Endothelial cell of umbilical vein (primary cell): ENCODE measurements at regions not wholly inside any gene's neighbourhood (a gene's known extent, or its start where the extent isn't known, plus 50 kb on each side); places are given as distances from the start of the nearest gene placed in this dataset.

ENCODE experiments used
- BruUV-seq: library from RNA; stranded (reverse); fragments of 400-500 nt; replicated peaks from 2 replicates; lab custom pipeline; 2021; lab: Mats Ljungman, UMichigan
- CTCF ChIA-PET: fragments of 300-600, 350-600 bp; sonication (Branson Sonifier 250); formaldehyde crosslinking; loops from one replicate; lab custom pipeline; 2021; ENCODE audit warnings: antibody characterized with exemption, inconsistent platforms; lab: Charles Lee
- POLR2A ChIA-PET: fragments of 300-600, 350-600 bp; sonication (Branson Sonifier 250); formaldehyde crosslinking; loops from one replicate; lab custom pipeline; 2021; ENCODE audit warnings: antibody characterized with exemption, inconsistent platforms; lab: Charles Lee
- DNase-seq: peaks from one replicate; pipeline ENCODE4 v3.0.0-alpha.2; 2011; ENCODE audit warnings: low read depth, low spot score
- FAIRE-seq: peaks from 2 replicates; lab custom pipeline; 2011; peaks lifted over from hg19 to GRCh38; lab: Jason Lieb, UNC
- H2AFZ ChIP-seq: 2 replicates; pipeline ENCODE4 v1.6.0; 2012; ENCODE audit warnings: low read depth, low read length, control low read depth, inconsistent platforms
- H3K27ac ChIP-seq: 2 replicates; pipeline ENCODE4 v1.5.1; 2011; ENCODE audit warnings: low read depth, mild to moderate bottlenecking, control low read depth, low read length, moderate library complexity; ENCODE audit not compliant: insufficient read depth
- H3K27me3 ChIP-seq, 2 experiments: 2 replicates each; pipeline versions ENCODE4 v1.6.0 to v1.6.1; 2011; ENCODE audit warnings: low read length in 2 of 2, mixed read lengths in 1 of 2; ENCODE audit not compliant: control insufficient read depth in 2 of 2, insufficient read depth in 2 of 2
- H3K36me3 ChIP-seq, 2 experiments: 2 replicates in 1 of 2; 3 replicates in 1 of 2; pipeline ENCODE4 v1.5.1; 2011; ENCODE audit warnings: low read length in 2 of 2, mild to moderate bottlenecking in 1 of 2, moderate library complexity in 1 of 2; ENCODE audit not compliant: control insufficient read depth in 2 of 2, insufficient read depth in 2 of 2; ENCODE audit errors: extremely low read depth in 1 of 2
- H3K4me1 ChIP-seq: 3 replicates; pipeline ENCODE4 v1.5.1; 2011; ENCODE audit warnings: mild to moderate bottlenecking, low read length; ENCODE audit not compliant: control insufficient read depth, insufficient read depth; ENCODE audit errors: extremely low read depth
- H3K4me2 ChIP-seq: 2 replicates; pipeline ENCODE4 v1.6.1; 2011; ENCODE audit warnings: low read length, control low read depth, mixed read lengths; ENCODE audit not compliant: insufficient read depth
- H3K4me3 ChIP-seq, 3 experiments: fragments of 200-600 bp in 1 of 3; sonication (generic), shearing (Covaris generic) in 1 of 3; replicated peaks in 1 of 3; 2 replicates each; pipeline ENCODE4 v1.5.1; 2011 to 2016; ENCODE audit warnings: control low read depth in 3 of 3, low read length in 3 of 3, mild to moderate bottlenecking in 2 of 3, inconsistent platforms in 1 of 3, low read depth in 1 of 3, moderate library complexity in 1 of 3; ENCODE audit not compliant: insufficient read depth in 1 of 3
- H3K79me2 ChIP-seq: 2 replicates; pipeline ENCODE4 v1.6.0; 2012; ENCODE audit warnings: low read length, inconsistent platforms; ENCODE audit not compliant: control insufficient read depth, insufficient read depth
- H3K9ac ChIP-seq: replicated peaks from 2 replicates; pipeline ENCODE3; 2011; ENCODE audit warnings: low read length, control low read depth; ENCODE audit not compliant: insufficient read depth; ENCODE audit errors: extremely low read depth
- H3K9me1 ChIP-seq: replicated peaks from 3 replicates; pipeline ENCODE4 v1.6.0; 2011; ENCODE audit warnings: mild to moderate bottlenecking, low read length; ENCODE audit not compliant: control insufficient read depth, insufficient read depth; ENCODE audit errors: extremely low read depth
- H3K9me3 ChIP-seq: replicated peaks from 2 replicates; pipeline ENCODE4 v1.5.1; 2012; ENCODE audit warnings: low read length, inconsistent platforms; ENCODE audit not compliant: control insufficient read depth, insufficient read depth
- H4K20me1 ChIP-seq: replicated peaks from 2 replicates; pipeline ENCODE3; 2011; ENCODE audit warnings: mild to moderate bottlenecking, low read length; ENCODE audit not compliant: control insufficient read depth, insufficient read depth; ENCODE audit errors: extremely low read depth
- CTCF ChIP-seq, 2 donors: IDR thresholded peaks; 1 replicate in 1 of 2; 2 replicates in 1 of 2; pipeline ENCODE4 v1.5.1; 2011; ENCODE audit warnings: low read length in 2 of 2, mild to moderate bottlenecking in 2 of 2, moderate library complexity in 2 of 2, control low read depth in 1 of 2, inconsistent platforms in 1 of 2, low read depth in 1 of 2; ENCODE audit not compliant: insufficient read depth in 1 of 2; ENCODE audit errors: extremely low read depth in 1 of 2
- EZH2 ChIP-seq: IDR thresholded peaks from 2 replicates; pipeline ENCODE4 v1.6.1; 2012; ENCODE audit warnings: borderline replicate concordance, low read depth, mild to moderate bottlenecking, moderate library complexity, low read length, inconsistent platforms; ENCODE audit not compliant: severe bottlenecking
- FOS ChIP-seq: IDR thresholded peaks from 2 replicates; pipeline ENCODE4 v1.6.1; 2011; ENCODE audit warnings: mild to moderate bottlenecking, low read length, moderate library complexity, borderline replicate concordance; ENCODE audit not compliant: insufficient read depth
- GATA2 ChIP-seq: IDR thresholded peaks from 2 replicates; pipeline ENCODE4 v1.7.0; 2011; ENCODE audit warnings: low read depth, mild to moderate bottlenecking, moderate library complexity, mixed read lengths, low read length; ENCODE audit not compliant: insufficient read length, insufficient read depth
- JUN ChIP-seq: IDR thresholded peaks from 2 replicates; pipeline ENCODE4 v1.6.1; 2011; ENCODE audit warnings: borderline replicate concordance, low read depth; ENCODE audit not compliant: insufficient read length, insufficient read depth
- MAX ChIP-seq: IDR thresholded peaks from 2 replicates; pipeline ENCODE4 v1.6.1; 2011; ENCODE audit not compliant: insufficient read depth, insufficient read length
- MYC ChIP-seq: IDR thresholded peaks from one replicate; pipeline ENCODE4 v1.6.1; 2011; ENCODE audit warnings: mild to moderate bottlenecking, low read depth, low read length
- POLR2A ChIP-seq: IDR thresholded peaks from 2 replicates; pipeline ENCODE4 v1.6.1; 2012; ENCODE audit warnings: low read depth, mild to moderate bottlenecking, control low read depth, low read length
- POLR2AphosphoS5 ChIP-seq: IDR thresholded peaks from 2 replicates; pipeline ENCODE4 v1.6.1; 2012; ENCODE audit warnings: low read depth, mild to moderate bottlenecking, control low read depth, low read length, moderate library complexity; ENCODE audit not compliant: insufficient read depth
- dilution Hi-C: fragments of 300-500 bp; cut with MboI; formaldehyde crosslinking; loops from one replicate; pipeline ENCODE4 v1.15.0; 2019; ENCODE audit warnings: low sequenced_read_pairs; ENCODE audit not compliant: extremely low pct_ligation_motif_present
- intact Hi-C: fragments of 100-400 bp; cut with micrococcal nuclease; formaldehyde crosslinking; loops from one replicate; pipeline ENCODE4 v1.10.0; 2022

GRCh38 chr2:207357216-207357615 lies 172.5 kb upstream of the CREB1 start:
- H3K9me3 ChIP-seq, result no peaks in the 10 kb centered on the region
- intact Hi-C loops, result no loop called here
- ChIA-PET CTCF (interaction anchor here (1.7 kb wide), 1 partner anchor 21 kb away, joined by 3 read pairs; no protein-coding TSS in a partner anchor), POLR2A (no interaction called here)
- TF ChIP-seq POLR2AphosphoS5 (no peak), MYC (no peak), FOS (no peak), EZH2 (no peak), MAX (no peak), GATA2 (no peak), POLR2A (no peak), JUN (no peak), CTCF (IDR thresholded peaks at IDR 0.05; ENCODE audit: extremely low read depth in 1 of 2, insufficient read depth in 1 of 2, low read depth in 1 of 2, low read length in 2 of 2) (no peak)
- BruUV-seq, result no TSS peak
- H3K9ac ChIP-seq, result no peak overlapping the region
- H3K9me1 ChIP-seq, result no peaks in the 10 kb centered on the region
- H3K4me3 ChIP-seq, result no peak overlapping the region
- no peak for FAIRE-seq
- dilution Hi-C loops, result no loop called here
- no peaks in the 10 kb centered on the region for H3K4me1 ChIP-seq
- H3K4me2 ChIP-seq, result no peak overlapping the region
- no peak for DNase-seq
- H4K20me1 ChIP-seq, result no peaks in the 10 kb centered on the region
- H3K36me3 ChIP-seq, result no peaks in the 10 kb centered on the region
- H3K79me2 ChIP-seq, result no peaks in the 10 kb centered on the region
- no peak overlapping the region for H2AFZ ChIP-seq
- H3K27ac ChIP-seq, result no peak overlapping the region
- H3K27me3 ChIP-seq, result no peaks in the 10 kb centered on the region
